Mesenchymal stem cell (in vitro differentiated cells and primary cell): ENCODE measurements at regions not wholly inside any gene's neighbourhood (a gene's known extent, or its start where the extent isn't known, plus 50 kb on each side); places are given as distances from the start of the nearest gene placed in this dataset.
A peak's percentile ranks its signal among the peaks of the same experiment; 100 is the strongest.

ENCODE experiments used
- DNase-seq: peaks from one replicate; pipeline ENCODE4 v3.0.0-alpha.2; 2013
- H2AFZ ChIP-seq: one replicate; pipeline ENCODE4 v1.6.1; 2013; ENCODE audit warnings: low read depth, mild to moderate bottlenecking, control low read depth, inconsistent platforms, low read length, moderate library complexity
- H2AK5ac ChIP-seq: 2 replicates; pipeline ENCODE4 v1.6.1; 2013; ENCODE audit warnings: low read length, moderate library complexity, mild to moderate bottlenecking, inconsistent platforms; ENCODE audit not compliant: severe bottlenecking
- H2BK120ac ChIP-seq: one replicate; pipeline ENCODE4 v1.6.1; 2013; ENCODE audit warnings: low read depth, mild to moderate bottlenecking, inconsistent platforms, low read length, moderate library complexity
- H2BK12ac ChIP-seq, 2 experiments: one replicate each; pipeline ENCODE4 v1.6.1; 2013; ENCODE audit warnings: inconsistent platforms in 2 of 2, low read length in 2 of 2, mild to moderate bottlenecking in 2 of 2, moderate library complexity in 2 of 2, control low read depth in 1 of 2
- H2BK15ac ChIP-seq: one replicate; pipeline ENCODE4 v1.6.1; 2013; ENCODE audit warnings: mild to moderate bottlenecking, low read depth, inconsistent platforms; ENCODE audit not compliant: poor library complexity, severe bottlenecking
- H2BK5ac ChIP-seq: 2 replicates; pipeline ENCODE4 v1.6.1; 2013; ENCODE audit warnings: low read depth, mild to moderate bottlenecking, low read length, control low read depth, inconsistent platforms; ENCODE audit not compliant: poor library complexity, severe bottlenecking
- H3K14ac ChIP-seq, 2 experiments: one replicate each; pipeline ENCODE4 v1.6.1; 2013; ENCODE audit warnings: inconsistent platforms in 2 of 2, low read length in 2 of 2, control low read depth in 1 of 2, mild to moderate bottlenecking in 1 of 2, moderate library complexity in 1 of 2
- H3K18ac ChIP-seq, 2 experiments: one replicate each; pipeline ENCODE4 v1.6.1; 2013; ENCODE audit warnings: inconsistent platforms in 2 of 2, low read length in 2 of 2, control low read depth in 1 of 2, low read depth in 1 of 2, mild to moderate bottlenecking in 1 of 2
- H3K23ac ChIP-seq, 2 experiments: one replicate each; pipeline ENCODE4 v1.6.1; 2013; ENCODE audit warnings: inconsistent platforms in 2 of 2, low read length in 2 of 2, mild to moderate bottlenecking in 2 of 2, moderate library complexity in 2 of 2, control low read depth in 1 of 2
- H3K27ac ChIP-seq: 2 replicates; pipeline ENCODE4 v1.5.1; 2013; ENCODE audit warnings: mild to moderate bottlenecking, moderate library complexity, low read length, control low read depth, inconsistent platforms; ENCODE audit not compliant: poor library complexity, severe bottlenecking
- H3K27me3 ChIP-seq, 2 experiments: 2 replicates each; pipeline versions ENCODE4 v1.6.1 to v1.7.0; 2013; ENCODE audit warnings: low read length in 2 of 2, mild to moderate bottlenecking in 2 of 2, moderate library complexity in 2 of 2, control low read depth in 1 of 2, inconsistent platforms in 1 of 2; ENCODE audit not compliant: control insufficient read depth in 1 of 2, insufficient read depth in 1 of 2
- H3K36me3 ChIP-seq, 2 experiments: 2 replicates each; pipeline versions ENCODE4 v1.6.1 to v1.7.0; 2013; ENCODE audit warnings: low read length in 2 of 2, control low read depth in 1 of 2, inconsistent platforms in 1 of 2, low read depth in 1 of 2, mild to moderate bottlenecking in 1 of 2; ENCODE audit not compliant: insufficient read depth in 2 of 2, control insufficient read depth in 1 of 2
- H3K4ac ChIP-seq, 2 experiments: one replicate each; pipeline ENCODE4 v1.6.1; 2013; ENCODE audit warnings: inconsistent platforms in 2 of 2, low read length in 2 of 2, mild to moderate bottlenecking in 2 of 2, moderate library complexity in 2 of 2, control low read depth in 1 of 2, low read depth in 1 of 2
- H3K4me1 ChIP-seq: 2 replicates; pipeline ENCODE4 v1.6.1; 2013; ENCODE audit warnings: low read depth, low read length, control low read depth; ENCODE audit not compliant: control insufficient read depth, insufficient read depth
- H3K4me2 ChIP-seq: 2 replicates; pipeline ENCODE4 v1.6.1; 2013; ENCODE audit warnings: low read length, mild to moderate bottlenecking, inconsistent platforms; ENCODE audit not compliant: poor library complexity, severe bottlenecking
- H3K4me3 ChIP-seq, 2 experiments: 2 replicates each; pipeline versions ENCODE4 v1.5.1 to v1.7.0; 2013; ENCODE audit warnings: low read length in 2 of 2, mild to moderate bottlenecking in 2 of 2, control low read depth in 1 of 2, low read depth in 1 of 2; ENCODE audit not compliant: insufficient read depth in 1 of 2
- H3K79me1 ChIP-seq: replicated peaks from 2 replicates; pipeline ENCODE4 v1.6.1; 2013; ENCODE audit warnings: mild to moderate bottlenecking, control low read depth, low read length, inconsistent platforms; ENCODE audit not compliant: poor library complexity, severe bottlenecking
- H3K9ac ChIP-seq: 2 replicates; pipeline ENCODE4 v1.7.0; 2013; ENCODE audit warnings: mild to moderate bottlenecking, low read length, moderate library complexity
- H3K9me3 ChIP-seq: 2 replicates; pipeline ENCODE4 v1.7.0; 2013; ENCODE audit warnings: mild to moderate bottlenecking, low read length; ENCODE audit not compliant: control insufficient read depth
- H4K8ac ChIP-seq: one replicate; pipeline ENCODE4 v1.6.1; 2013; ENCODE audit warnings: inconsistent platforms, mild to moderate bottlenecking, low read length, moderate library complexity
- H4K91ac ChIP-seq: one replicate; pipeline ENCODE4 v1.6.1; 2013; ENCODE audit warnings: mild to moderate bottlenecking, low read length, inconsistent platforms
- WGBS: methylation state at CpG from one replicate; pipeline ENCODE4 v1.1.7; 2013; ENCODE audit warnings: mixed read lengths; 5-methylcytosine and 5-hydroxymethylcytosine counted together

GRCh38 chr5:110159202-110159601, 469.5 kb downstream of the MAN2A1 start:
- no peak overlapping the region for H2BK5ac ChIP-seq
- WGBS = no CpG with 5 or more reads among the region's 1 CpG
- no peak overlapping the region for H2AFZ ChIP-seq
- H3K9me3 ChIP-seq = no peaks in the 10 kb centered on the region
- H3K4me3 ChIP-seq = no peak overlapping the region
- H2BK15ac ChIP-seq = no peak overlapping the region
- no peak overlapping the region for H3K18ac ChIP-seq
- no peak overlapping the region for H4K8ac ChIP-seq
- H3K23ac ChIP-seq = no peak overlapping the region
- no peak overlapping the region for H2BK120ac ChIP-seq
- no peak overlapping the region for H3K4me2 ChIP-seq
- no peak overlapping the region for H3K9ac ChIP-seq
- no peak overlapping the region for H2AK5ac ChIP-seq
- H2BK12ac ChIP-seq = no peak overlapping the region
- no peaks in the 10 kb centered on the region for H3K4me1 ChIP-seq
- no peak overlapping the region for H3K4ac ChIP-seq
- H3K27me3 ChIP-seq = no peaks in the 10 kb centered on the region
- H3K14ac ChIP-seq = no peak overlapping the region
- H3K79me1 ChIP-seq = no peaks in the 10 kb centered on the region
- H3K27ac ChIP-seq = no peak overlapping the region
- DNase-seq = peak; percentile 41
- no peak overlapping the region for H4K91ac ChIP-seq
- H3K36me3 ChIP-seq = no peaks in the 10 kb centered on the region

- H2BK5ac ChIP-seq = no peak overlapping the region
- no peaks in the 10 kb centered on the region for H3K9me3 ChIP-seq
- no peak overlapping the region for H3K14ac ChIP-seq
- H3K4me3 ChIP-seq = no peak overlapping the region
- H3K27ac ChIP-seq = no peak overlapping the region
- no peak overlapping the region for H3K23ac ChIP-seq
- no peak overlapping the region for H3K9ac ChIP-seq
- H2BK12ac ChIP-seq = no peak overlapping the region
- no peaks in the 10 kb centered on the region for H3K27me3 ChIP-seq
- H3K79me1 ChIP-seq = no peaks in the 10 kb centered on the region
- no peak overlapping the region for H2AFZ ChIP-seq
- no peaks in the 10 kb centered on the region for H3K36me3 ChIP-seq
- no peak overlapping the region for H2BK120ac ChIP-seq
- H3K4me2 ChIP-seq = no peak overlapping the region
- no peak overlapping the region for H2AK5ac ChIP-seq
- 93% methylated on average over 2 of the region's 2 CpGs for WGBS
- H3K4ac ChIP-seq = no peak overlapping the region
- H3K18ac ChIP-seq = no peak overlapping the region
- no peak overlapping the region for H2BK15ac ChIP-seq
- H4K8ac ChIP-seq = no peak overlapping the region
- H4K91ac ChIP-seq = no peak overlapping the region
- no peaks in the 10 kb centered on the region for H3K4me1 ChIP-seq
- DNase-seq = no peak
These were observed 471.4 kb downstream of the MAN2A1 start for GRCh38 chr5:110161162-110161561.

DNA sequence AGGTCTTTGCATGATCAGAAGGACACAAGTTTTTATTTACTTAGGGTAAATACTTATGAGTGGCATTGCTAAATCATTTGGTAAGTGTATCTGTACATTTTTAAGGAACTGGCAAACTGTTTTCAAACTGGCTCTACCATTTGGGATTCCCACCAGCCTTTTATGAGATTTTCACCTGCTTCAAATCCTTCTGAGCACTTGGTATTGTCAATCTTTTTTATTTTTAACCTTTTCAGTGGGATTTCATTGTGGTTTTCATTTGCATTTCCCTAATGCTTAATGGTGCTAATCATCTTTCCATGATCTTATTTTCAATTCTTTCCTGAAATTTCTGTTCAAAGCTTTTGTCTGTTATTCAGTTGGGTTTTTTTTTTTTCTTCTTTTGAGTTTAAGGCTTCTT, 475.6 kb downstream of the MAN2A1 start:
- Histone ChIP-seq H4K8ac (no peak overlapping the region), H3K23ac (no peak overlapping the region), H3K9me3 (no peaks in the 10 kb centered on the region), H3K4me3 (no peak overlapping the region), H3K4me1 (no peaks in the 10 kb centered on the region), H2BK12ac (no peak overlapping the region), H3K27ac (no peak overlapping the region), H2BK5ac (no peak overlapping the region), H3K18ac (no peak overlapping the region), H2AFZ (no peak overlapping the region), H3K36me3 (no peaks in the 10 kb centered on the region), H2BK120ac (no peak overlapping the region), H3K4ac (no peak overlapping the region), H3K9ac (no peak overlapping the region), H3K79me1 (no peaks in the 10 kb centered on the region), H2BK15ac (no peak overlapping the region), H3K27me3 (no peaks in the 10 kb centered on the region), H3K4me2 (no peak overlapping the region), H3K14ac (no peak overlapping the region), H4K91ac (no peak overlapping the region), H2AK5ac (no peak overlapping the region)
- DNase-seq = no peak

- Histone ChIP-seq H3K4me2 (no peak overlapping the region), H2AK5ac (no peak overlapping the region), H4K91ac (no peak overlapping the region), H2BK5ac (no peak overlapping the region), H3K14ac (no peak overlapping the region), H3K4ac (no peak overlapping the region), H2BK15ac (no peak overlapping the region), H3K36me3 (no peaks in the 10 kb centered on the region), H3K4me1 (no peaks in the 10 kb centered on the region), H3K18ac (no peak overlapping the region), H3K79me1 (no peaks in the 10 kb centered on the region), H3K9ac (no peak overlapping the region), H2BK12ac (no peak overlapping the region), H2BK120ac (no peak overlapping the region), H3K9me3 (no peaks in the 10 kb centered on the region), H3K27ac (no peak overlapping the region), H3K4me3 (no peak overlapping the region), H4K8ac (no peak overlapping the region), H2AFZ (no peak overlapping the region), H3K23ac (no peak overlapping the region), H3K27me3 (no peaks in the 10 kb centered on the region)
- WGBS = 88% methylated on average over 1 of the region's 2 CpGs
- DNase-seq = no peak
These were observed 477.7 kb downstream of the MAN2A1 start for GRCh38 chr5:110167384-110167783.
